Ovary (tissue), 7 donors: ENCODE measurements at regions not wholly inside any gene's neighbourhood (a gene's known extent, or its start where the extent isn't known, plus 50 kb on each side); places are given as distances from the start of the nearest gene placed in this dataset.

ENCODE experiments used
- DNase-seq, 5 donors: peaks; one replicate each; pipeline ENCODE4 v3.0.0-alpha.2; 2019 to 2020
- H3K27ac ChIP-seq, 2 donors: fragments of 200-600 bp; one replicate each; pipeline versions ENCODE4 v1.5.1 to v1.8.0; 2019 to 2022
- H3K27me3 ChIP-seq: fragments of 200-600 bp; one replicate; pipeline ENCODE4 v1.8.0; 2022
- H3K36me3 ChIP-seq: fragments of 200-600 bp; sonication (generic); one replicate; pipeline ENCODE4 v1.5.1; 2019
- H3K4me1 ChIP-seq: one replicate; pipeline ENCODE4 v1.8.1; 2013; ENCODE audit warnings: mild to moderate bottlenecking, moderate library complexity; ENCODE audit not compliant: insufficient read depth
- H3K4me3 ChIP-seq: fragments of 200-600 bp; sonication (generic); one replicate; pipeline ENCODE4 v1.5.1; 2017
- H3K9me3 ChIP-seq, 2 donors: fragments of 200-600 bp in 1 of 2; sonication (generic) in 1 of 2; one replicate each; pipeline versions ENCODE4 v1.5.1 to v1.8.1; 2013 to 2019; ENCODE audit warnings: mild to moderate bottlenecking in 1 of 2, moderate library complexity in 1 of 2
- EP300 ChIP-seq: sonication (generic); formaldehyde crosslinking; IDR thresholded peaks from one replicate; pipeline ENCODE4 v1.6.1; 2017; ENCODE audit warnings: antibody characterized with exemption
- POLR2A ChIP-seq: fragments of 450-650 bp; IDR thresholded peaks from one replicate; pipeline ENCODE4 v1.6.1; 2017; ENCODE audit warnings: antibody characterized with exemption, mild to moderate bottlenecking, moderate library complexity
- WGBS, 3 donors: extraction: QIAGEN DNeasy Blood & Tissue Kit in 1 of 3; methylation state at CpG; one replicate each; pipeline versions ENCODE4 v1.1.5 to v1.1.7; 2013 to 2017; 5-methylcytosine and 5-hydroxymethylcytosine counted together
- intact Hi-C, 4 donors: fragments of 100-400 bp; cut with DNase I; formaldehyde crosslinking; loops; one replicate each; pipeline versions ENCODE4 v1.11.0 to v1.15.1; 2022 to 2023
- TF ChIP-seq, protein P1 (sequence below), 3 donors: fragments of 450-650 bp in 2 of 3; fragments of 200-600 bp in 1 of 3; IDR thresholded peaks; one replicate each; pipeline versions ENCODE4 v1.5.1 to v1.8.0; 2016 to 2022; ENCODE audit warnings: antibody characterized with exemption in 3 of 3, mild to moderate bottlenecking in 1 of 3
- donor health status: DM: no; HTN: no; CAD: no; lungs with moderate emphysema.
- donor health status: DM: no; HTN: no; CAD: no.
- donor health status: Bipolar disorder and iron deficiency.
- donor health status: DM: no; HTN: no; CAD: no.
- donor health status: DM: yes; HTN: yes; CAD: no.

DNA sequence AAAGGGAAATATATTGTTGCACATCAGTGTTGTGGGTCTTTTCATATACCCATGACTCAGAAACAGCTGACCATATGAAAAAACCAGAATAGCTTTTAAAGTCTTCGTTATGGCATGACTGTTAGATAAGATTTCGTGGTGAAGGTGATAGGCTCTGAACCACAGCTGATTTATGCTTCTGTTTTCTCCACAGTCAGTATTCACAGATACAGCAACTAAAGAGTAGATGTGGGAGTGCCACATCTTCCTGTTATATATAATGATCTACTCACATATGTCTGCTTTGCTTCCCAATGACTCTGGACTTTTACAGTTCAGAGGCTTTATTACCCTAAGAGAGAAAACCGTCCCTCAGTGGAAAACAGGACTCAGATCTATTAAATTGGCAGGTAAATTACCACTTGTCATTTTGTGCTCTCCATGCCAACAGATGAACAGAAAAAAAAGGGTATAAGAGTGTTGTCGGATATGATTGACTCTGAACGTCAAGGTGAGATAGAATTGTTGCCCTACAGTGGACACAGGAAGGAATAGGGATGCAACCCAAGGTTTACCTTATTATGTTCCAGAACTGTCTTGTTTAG, 1037.1 kb downstream of the GALC start:
- Histone ChIP-seq H3K4me1 (no peaks in the 10 kb centered on the region), H3K36me3 (no peaks in the 10 kb centered on the region), H3K4me3 (no peak overlapping the region), H3K27ac (no peak overlapping the region), H3K27me3 (no peaks in the 10 kb centered on the region), H3K9me3 (no peaks in the 10 kb centered on the region)
- DNase-seq, result no peak
- TF ChIP-seq, protein P1, sequence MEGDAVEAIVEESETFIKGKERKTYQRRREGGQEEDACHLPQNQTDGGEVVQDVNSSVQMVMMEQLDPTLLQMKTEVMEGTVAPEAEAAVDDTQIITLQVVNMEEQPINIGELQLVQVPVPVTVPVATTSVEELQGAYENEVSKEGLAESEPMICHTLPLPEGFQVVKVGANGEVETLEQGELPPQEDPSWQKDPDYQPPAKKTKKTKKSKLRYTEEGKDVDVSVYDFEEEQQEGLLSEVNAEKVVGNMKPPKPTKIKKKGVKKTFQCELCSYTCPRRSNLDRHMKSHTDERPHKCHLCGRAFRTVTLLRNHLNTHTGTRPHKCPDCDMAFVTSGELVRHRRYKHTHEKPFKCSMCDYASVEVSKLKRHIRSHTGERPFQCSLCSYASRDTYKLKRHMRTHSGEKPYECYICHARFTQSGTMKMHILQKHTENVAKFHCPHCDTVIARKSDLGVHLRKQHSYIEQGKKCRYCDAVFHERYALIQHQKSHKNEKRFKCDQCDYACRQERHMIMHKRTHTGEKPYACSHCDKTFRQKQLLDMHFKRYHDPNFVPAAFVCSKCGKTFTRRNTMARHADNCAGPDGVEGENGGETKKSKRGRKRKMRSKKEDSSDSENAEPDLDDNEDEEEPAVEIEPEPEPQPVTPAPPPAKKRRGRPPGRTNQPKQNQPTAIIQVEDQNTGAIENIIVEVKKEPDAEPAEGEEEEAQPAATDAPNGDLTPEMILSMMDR (IDR thresholded peaks at IDR 0.05), result no peak
- TF ChIP-seq EP300, result no peak
- no peak for TF ChIP-seq POLR2A
- intact Hi-C loops, result no loop called here
- 36 to 39% (median 38%) methylated on average over 5 of the region's 5 CpGs for WGBS, 3 donors

DNA sequence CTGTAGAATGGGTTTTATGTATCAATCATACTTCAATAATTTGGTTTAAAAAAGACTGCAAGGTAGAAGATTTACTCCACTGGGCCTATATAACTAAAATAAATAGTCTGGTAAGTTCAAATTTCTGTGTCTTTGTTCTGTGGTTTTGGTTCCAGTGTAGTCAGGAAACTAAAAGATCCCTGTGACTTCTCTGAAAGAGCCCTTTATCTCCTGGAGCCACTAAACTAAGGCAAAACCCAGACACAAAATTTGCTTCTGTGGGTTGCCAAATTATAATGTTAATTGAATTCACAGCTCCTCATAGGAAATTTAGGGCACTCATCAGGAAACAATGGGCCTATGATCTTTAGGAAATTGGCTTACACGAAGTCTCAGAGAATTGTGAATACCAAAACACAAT, 1038.4 kb downstream of the GALC start:
- intact Hi-C loops, result no loop called here
- TF ChIP-seq EP300 (no peak), POLR2A (no peak)
- TF ChIP-seq, protein P1 (IDR thresholded peaks at IDR 0.05), result no peak
- Histone ChIP-seq H3K9me3 (no peaks in the 10 kb centered on the region), H3K27me3 (no peaks in the 10 kb centered on the region), H3K27ac (no peak overlapping the region), H3K4me1 (no peaks in the 10 kb centered on the region), H3K4me3 (no peak overlapping the region), H3K36me3 (no peaks in the 10 kb centered on the region)
- DNase-seq, result no peak
- 80 to 91% (median 85%) methylated on average over 1 of the region's 1 CpG for WGBS, 3 donors

DNA sequence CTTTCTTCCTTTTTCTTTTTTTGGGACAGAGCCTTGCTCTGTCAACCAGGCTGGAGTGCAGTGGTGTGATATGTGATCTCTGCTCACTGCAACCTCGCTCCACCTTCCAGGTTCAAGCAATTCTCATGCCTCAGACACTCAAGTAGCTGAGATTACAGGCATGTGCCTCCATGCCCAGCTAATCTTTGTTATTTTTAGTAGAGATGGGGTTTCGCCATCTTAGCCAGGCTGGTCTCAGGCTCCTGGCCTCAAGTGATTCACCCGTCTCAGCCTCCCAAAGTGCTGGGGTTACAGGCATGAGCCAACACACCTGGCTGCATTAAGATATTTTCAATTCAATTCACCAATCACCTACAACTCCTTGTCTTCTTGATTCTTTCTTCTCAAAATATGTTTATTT, 1046.5 kb downstream of the GALC start:
- H3K9me3 ChIP-seq, result no peaks in the 10 kb centered on the region
- no peaks in the 10 kb centered on the region for H3K27me3 ChIP-seq
- intact Hi-C loops, result loop anchor here in 1 of 4 donors (5.0 kb wide), 1 partner anchor 1211 kb away; no protein-coding TSS in a partner anchor
- 80 to 96% (median 95%) methylated on average over 3 of the region's 3 CpGs for WGBS, 3 donors
- no peak for TF ChIP-seq EP300
- no peak for TF ChIP-seq POLR2A
- TF ChIP-seq, protein P1 (IDR thresholded peaks at IDR 0.05), result no peak
- no peaks in the 10 kb centered on the region for H3K36me3 ChIP-seq
- DNase-seq, result no peak
- H3K4me1 ChIP-seq, result no peaks in the 10 kb centered on the region
- no peak overlapping the region for H3K27ac ChIP-seq
- H3K4me3 ChIP-seq, result no peak overlapping the region

DNA sequence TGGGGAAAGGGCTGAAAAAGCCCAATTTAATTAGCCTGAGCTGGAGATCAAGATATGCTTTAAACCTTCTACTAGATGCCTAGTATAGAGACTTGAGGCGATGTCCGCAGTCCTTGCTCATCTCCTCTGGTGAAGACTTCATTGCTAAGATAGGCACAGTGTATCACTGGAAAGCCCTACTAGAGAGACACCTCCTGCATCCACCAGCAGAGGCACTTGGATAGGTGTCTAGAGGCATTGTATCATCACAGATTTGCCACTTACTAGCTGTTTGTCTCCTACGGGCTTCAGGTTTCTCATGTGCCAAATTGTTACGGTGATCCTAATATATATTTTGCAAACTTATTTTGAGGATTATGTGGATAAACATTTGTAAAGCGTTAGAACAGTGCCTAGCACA, 1048.5 kb downstream of the GALC start:
- TF ChIP-seq, protein P1 (IDR thresholded peaks at IDR 0.05), result no peak
- no peak for TF ChIP-seq EP300
- TF ChIP-seq POLR2A, result no peak

More for the DNA sequence above, 1048.5 kb downstream of the GALC start:
- H3K4me1 ChIP-seq, result no peaks in the 10 kb centered on the region
- intact Hi-C loops, result no loop called here
- H3K9me3 ChIP-seq, result no peaks in the 10 kb centered on the region
- H3K27ac ChIP-seq, result no peak overlapping the region
- no peaks in the 10 kb centered on the region for H3K27me3 ChIP-seq
- H3K36me3 ChIP-seq, result no peaks in the 10 kb centered on the region
- no peak overlapping the region for H3K4me3 ChIP-seq
- no peak for DNase-seq
- 91 to 96% (median 93%) methylated on average over 5 of the region's 5 CpGs for WGBS, 3 donors
